ENCODE measurements at regions not wholly inside any gene's neighbourhood (a gene's known extent, or its start where the extent isn't known, plus 50 kb on each side); places are given as distances from the start of the nearest gene placed in this dataset.
"Not testable (repeated sequence)": the region's sequence is repeated elsewhere in the genome, so short reads cannot be mapped to it uniquely, and the experiment has no call there.

DNA sequence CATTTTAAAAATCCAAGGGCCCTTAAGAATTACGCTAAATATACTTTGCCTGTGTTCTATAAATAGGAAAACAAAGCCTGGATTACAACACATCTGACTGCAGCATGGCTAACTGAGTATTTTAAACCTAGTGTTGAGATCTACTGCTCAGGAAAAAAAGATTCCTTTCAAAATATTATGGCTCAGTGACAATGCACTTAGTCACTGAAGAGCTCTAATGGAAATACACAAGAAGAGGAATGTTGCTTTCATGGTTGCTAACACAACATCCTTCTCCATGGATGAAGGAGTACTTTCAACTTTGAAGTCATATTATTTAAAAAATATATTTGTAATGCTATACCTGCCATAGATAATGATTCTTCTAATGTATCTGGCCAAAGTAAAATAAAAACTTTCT lies 248.3 kb upstream of the NEGR1 start:
- DNase-seq (ENCODE audit: low spot score) = no peak

DNA sequence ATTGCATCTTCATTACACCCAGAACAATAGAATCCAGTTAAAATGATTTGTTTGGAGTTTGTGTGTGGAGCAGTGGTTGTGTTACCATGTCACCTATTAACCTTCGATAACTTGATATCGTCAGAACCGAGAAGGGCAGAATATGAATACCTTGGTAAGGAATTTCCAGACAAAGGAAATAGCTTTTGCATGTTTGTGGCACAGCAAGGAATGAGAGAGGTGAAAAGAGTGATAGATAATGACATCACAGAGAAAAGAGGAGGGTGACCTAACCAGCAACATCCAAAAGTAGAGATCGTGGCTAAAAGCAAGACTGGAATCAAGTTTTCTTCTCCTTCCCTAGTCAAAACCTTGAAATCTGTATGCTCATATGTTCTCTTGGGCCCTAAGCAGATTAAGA lies 244.6 kb upstream of the NEGR1 start:
- DNase-seq (ENCODE audit: low spot score) = no peak

DNA sequence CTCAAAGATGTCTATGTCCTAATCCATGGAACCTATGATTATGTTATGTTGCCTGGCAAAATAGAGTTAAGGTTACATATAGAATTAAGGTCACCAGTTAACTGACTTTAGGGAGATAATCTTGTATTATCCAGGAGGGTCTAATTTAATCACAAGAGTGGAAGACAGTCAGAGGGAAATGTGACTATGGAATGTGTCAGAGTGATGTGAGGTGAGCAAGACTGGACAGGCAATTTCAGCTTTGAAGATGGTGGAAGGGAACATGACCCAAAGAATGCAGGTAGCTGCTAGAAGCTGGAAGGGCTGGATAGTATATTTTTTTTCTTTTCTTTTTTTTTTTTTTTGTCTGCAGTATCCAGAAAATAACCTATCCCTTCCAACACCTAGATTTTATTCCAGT lies 241.7 kb upstream of the NEGR1 start:
- DNase-seq (ENCODE audit: low spot score) = no peak

DNA sequence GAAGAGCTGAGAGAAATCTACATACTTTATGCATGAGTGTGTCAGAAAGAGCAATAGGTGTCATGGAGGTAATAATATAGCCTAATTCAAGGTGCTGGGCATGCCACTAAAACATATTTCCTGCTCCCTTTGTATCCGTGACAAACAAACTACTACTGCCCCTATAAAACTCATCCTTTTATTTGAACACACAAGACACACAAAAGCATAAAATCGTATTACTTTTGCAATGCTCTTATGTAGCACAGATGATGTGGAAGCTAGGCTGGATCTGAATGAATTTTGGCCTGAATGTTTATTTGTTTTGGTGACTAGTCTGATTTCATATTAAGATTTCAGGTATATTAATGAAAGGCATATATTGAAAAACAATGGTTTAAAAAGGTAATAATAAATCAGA lies 239.3 kb upstream of the NEGR1 start:
- no peak for DNase-seq (ENCODE audit: low spot score)

DNA sequence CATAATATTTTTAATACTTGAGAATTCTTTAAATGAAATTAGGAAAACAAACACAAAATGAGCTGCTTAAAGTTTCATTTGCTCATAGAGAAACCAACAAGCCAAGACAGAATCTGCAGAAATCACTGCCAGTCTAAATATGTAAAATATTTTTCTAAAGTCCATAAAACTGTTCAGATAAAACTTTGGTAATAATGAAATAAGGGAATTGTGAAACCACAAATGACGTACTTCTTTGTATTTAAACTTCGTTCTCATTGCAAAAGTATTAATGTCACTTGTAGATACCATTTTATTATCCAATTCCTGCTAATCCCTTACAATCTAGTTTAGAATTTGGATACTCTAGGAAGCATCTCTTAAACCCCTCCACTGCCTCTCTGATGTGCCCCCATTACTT lies 234.5 kb upstream of the NEGR1 start:
- DNase-seq (ENCODE audit: low spot score) = no peak

GRCh38 chr1:72516264-72516663 lies 233.9 kb upstream of the NEGR1 start:
- no peak for DNase-seq (ENCODE audit: low spot score)

- DNase-seq (ENCODE audit: low spot score) = no peak
These were observed 216.0 kb upstream of the NEGR1 start for GRCh38 chr1:72498371-72498770.

- no peak for DNase-seq (ENCODE audit: low spot score)
These were observed 207.5 kb upstream of the NEGR1 start for GRCh38 chr1:72489801-72490200.

DNA sequence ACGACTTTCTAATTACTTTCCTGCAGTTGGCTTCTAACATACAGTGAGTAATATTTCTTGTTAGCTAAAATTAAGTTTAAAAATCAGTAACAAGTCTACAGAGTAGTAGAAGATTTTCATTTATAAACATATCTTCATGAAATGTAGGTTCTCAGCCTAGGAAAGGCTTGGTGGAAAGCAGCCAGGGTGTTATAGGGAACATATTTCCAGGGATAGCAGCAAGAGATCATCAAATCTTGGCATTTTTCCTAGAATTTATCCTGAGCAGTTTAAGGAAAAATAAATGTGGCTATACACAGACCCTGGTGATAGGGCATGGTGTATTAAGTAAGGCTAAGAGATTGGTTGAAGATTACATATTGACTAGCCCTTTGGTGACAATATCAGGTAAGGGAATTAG lies 203.5 kb upstream of the NEGR1 start:
- no peak for DNase-seq (ENCODE audit: low spot score)

DNA sequence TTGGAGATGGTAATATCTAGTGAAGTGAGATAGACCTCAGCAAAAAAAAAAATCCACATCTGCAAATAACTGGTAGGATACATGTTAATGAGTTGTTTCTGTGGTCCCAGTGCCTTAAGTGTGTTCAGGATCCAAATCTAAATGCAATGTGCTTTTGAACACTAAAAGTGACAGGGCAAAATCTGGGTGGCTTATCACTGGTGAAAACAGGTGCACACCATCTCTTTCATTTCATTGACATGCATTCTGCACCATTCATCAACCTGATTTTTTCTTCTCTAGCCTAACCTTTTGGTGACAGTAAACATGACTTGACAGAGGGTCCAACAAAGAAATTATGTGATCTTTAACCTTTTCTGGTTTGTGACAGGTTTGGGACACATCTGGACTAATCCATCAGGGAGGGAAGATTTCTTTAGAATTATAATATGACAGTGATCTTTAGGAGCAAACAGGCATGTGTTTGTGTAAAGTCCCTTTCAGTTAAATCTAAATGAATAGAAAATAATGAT lies 201.6 kb upstream of the NEGR1 start:
- DNase-seq (ENCODE audit: low spot score) = no peak

DNA sequence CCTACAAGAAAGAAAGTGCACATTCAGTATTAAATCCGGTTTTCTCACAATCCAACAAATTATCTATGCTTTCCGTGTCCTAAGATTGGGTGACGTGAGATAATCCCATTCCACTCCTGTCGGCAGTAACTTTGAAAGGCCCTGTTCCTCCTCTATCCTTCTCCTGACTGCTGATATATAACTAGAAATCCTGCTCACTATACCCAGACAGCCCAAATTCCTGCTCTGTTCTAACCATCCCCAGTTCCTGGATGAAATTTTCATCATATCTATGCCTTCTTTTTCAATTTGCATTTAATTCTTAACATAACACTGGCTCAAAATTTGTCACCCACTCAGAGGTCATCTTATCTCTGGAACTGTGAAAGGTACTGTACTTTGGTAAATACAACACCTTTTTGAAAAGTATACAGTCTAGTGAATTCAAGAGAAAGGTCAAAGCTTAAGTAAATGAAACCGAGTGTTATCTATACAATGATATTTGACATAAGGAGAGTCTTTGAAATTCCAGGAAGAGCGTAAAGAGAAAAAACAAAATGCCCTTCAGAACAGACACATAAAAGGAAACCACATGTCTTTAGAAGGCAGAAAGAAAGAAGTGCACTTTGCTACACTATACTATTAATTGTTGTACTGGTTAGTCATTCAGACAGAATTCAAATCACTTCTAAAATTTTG lies 200.5 kb upstream of the NEGR1 start:
- DNase-seq (ENCODE audit: low spot score) = no peak

DNA sequence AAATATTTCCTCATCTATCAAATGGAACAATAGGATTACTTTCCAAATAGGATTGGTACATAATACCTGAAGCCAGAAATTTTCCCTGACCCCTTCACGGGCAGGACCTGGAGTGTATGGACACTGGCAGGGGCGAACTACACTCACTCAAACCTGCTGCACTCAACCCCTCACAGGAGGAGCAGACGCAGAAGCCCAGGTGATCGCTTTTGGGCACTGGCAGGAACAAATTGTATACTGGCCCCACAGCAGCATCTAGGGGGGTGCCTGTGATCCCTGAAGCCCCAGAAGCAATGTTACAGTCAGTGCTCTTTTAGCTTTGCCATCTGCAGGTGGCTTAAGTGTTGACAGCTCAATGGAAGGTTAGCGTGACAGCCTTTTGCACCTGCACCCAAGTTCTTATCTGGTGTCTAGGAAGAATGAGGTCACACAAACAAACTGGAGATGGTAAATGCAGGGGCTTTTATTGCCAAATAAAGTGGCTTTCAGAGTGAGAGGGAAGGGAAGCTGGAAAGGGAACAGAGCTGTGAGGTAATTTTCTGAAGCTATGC lies 199.2 kb upstream of the NEGR1 start:
- no peak for DNase-seq (ENCODE audit: low spot score)

DNA sequence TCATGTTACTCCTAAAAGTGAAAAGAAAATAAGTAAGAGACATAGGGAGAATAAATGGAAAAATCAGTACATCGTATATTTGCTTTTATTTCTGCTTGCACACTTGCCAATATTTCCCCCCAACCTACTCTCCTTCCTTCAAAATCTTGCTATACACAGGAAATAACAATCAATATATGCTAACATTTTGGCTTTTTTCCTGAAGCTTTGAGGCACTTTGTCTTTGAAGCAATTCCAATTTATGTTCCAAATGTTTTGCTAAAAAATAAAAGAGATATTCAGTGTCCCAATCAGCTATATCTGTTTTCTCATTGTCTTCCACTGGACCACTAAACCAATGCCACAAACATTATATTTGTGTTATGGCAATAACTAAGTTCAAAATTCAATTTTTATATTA lies 184.0 kb upstream of the NEGR1 start:
- no peak for DNase-seq (ENCODE audit: low spot score)

DNA sequence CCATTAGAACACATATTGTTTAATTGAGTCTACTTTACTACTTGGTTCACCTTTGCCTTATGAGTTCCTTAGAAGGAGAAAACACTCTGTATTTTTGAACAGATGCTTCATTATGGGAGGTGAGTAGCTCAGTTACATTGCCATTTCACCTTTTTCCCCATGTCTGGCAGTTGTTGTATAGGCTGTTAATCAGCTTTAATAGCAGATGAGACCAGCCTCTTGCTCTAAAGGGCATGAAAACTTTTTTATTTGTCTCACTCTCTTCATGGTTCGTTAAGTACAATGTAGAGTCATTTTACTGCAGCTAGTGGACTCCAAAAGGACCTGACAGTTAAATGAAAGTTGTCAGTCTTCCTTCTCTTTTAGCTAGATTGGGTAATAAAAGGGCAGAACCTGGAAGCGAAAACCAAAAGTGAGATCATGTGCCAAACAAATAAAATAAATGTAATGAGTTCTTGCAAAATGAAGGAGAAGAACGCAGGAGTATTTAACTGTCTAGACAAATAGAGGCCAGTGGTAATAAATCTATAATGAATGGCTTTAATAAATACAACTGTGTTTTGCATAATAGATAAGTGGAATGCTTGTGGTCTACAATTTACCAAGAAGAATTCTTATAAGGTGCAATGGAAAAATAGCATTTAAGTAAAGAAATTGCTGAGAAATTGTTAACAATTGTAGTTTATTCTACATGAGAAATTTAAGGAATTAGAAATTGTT lies 180.0 kb upstream of the NEGR1 start:
- no peak for DNase-seq (ENCODE audit: low spot score)

DNA sequence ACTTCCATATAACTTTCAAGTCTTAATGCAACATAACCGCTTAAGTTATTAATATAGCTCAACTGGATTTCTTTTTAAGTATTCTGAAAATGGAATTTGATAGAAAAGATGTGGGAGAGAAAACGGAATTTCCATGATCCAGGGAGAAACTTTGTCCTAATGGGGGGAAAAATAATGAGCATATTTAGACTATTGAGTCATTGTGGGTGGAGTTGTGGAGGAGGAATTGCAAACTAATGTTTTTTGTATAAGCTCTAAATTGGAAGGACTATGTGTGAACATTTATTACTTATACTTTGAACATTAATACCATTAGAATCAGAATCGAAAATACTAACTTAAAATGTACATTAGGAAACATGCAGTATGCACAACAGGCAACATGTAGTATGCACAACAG lies 159.9 kb upstream of the NEGR1 start:
- DNase-seq (ENCODE audit: low spot score) = no peak

DNA sequence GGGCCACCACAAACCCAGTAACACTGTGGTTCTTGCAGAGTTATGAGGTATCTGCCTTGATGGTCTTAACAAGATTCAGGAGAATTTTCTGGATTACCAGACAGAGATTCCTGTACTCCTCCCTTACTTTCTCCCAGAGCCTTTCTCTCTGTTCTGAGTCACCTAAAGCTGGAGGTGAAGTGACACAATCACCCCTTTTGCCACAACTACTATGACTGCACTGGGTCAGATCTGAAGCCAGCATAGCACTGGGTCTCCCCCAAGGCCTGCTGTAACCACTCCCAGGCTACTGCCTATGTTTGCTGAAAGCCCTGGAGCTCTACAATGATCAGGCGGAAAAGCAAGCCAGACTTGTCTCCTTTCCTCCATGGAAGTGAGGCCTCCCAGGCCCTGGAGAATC lies 156.7 kb upstream of the NEGR1 start:
- no peak for DNase-seq (ENCODE audit: low spot score)

- DNase-seq (ENCODE audit: low spot score) = no peak
These were observed 155.9 kb upstream of the NEGR1 start for GRCh38 chr1:72438270-72438669.

GRCh38 chr1:72435025-72435424 lies 152.7 kb upstream of the NEGR1 start:
- no peak for DNase-seq (ENCODE audit: low spot score)

DNA sequence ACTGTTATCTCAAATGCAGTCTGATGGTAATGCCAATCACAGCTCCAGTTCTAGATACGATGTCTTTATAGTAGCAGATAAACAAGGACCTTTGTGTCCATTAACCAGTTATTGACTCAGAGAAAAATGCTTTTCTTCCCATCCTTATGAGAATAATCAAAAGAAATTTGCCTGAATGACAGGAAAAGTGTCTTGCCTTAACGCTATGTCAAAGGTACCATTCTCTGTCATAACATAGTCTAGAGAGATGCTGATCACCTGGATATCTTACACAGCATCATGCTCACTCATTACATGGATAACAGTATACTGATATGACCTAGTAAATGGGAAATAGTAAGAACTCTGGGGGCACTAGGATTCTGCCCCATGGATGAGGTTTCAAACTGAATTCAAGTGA lies 151.7 kb upstream of the NEGR1 start:
- no peak for DNase-seq (ENCODE audit: low spot score)

DNA sequence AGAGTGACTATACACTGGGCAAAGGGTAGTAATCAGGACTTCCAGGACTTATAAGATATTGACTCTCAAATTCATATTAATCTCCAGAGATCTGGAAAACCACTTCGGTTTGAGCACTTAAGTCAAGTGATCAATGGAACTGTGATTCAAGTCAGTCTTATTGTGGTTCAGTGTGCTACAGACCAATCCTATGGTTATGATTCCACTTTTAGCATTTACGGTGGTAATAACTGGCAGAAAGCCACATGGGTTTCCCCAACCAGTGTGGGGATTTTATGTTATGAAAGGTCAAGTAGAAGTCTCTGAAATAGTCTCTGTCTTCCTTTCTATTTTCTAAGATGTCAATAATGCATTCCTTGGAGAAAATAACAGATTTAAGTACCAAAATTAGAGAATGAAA lies 151.3 kb upstream of the NEGR1 start:
- no peak for DNase-seq (ENCODE audit: low spot score)

DNA sequence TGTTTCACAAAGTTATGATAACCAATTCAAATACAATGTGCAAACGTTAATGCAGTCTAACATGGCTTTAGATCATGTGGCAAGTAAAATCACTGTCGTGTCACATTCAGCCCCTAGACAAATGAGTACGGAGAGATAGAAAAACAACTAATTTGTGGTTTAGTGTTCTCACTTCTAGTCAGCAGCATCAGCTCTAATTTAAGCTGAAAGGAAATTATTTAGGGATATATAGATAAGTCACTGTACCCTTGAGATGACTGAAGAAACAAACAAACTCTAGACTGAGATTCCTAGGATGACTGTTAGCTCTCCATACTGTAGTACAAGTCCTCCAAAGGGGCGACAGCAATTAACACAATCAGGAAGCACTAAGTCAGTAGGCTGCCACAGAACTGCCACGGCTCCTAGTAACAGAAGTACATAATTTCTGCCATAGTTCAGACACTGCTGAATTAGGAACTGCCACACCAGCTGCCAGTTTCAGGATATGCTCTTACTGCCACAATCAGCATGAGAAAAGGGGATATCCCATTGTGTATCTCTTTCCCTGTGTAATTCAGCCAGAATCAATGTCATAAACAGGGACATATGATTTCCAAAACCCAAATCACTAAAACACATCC lies 150.4 kb upstream of the NEGR1 start:
- DNase-seq (ENCODE audit: low spot score) = no peak

DNA sequence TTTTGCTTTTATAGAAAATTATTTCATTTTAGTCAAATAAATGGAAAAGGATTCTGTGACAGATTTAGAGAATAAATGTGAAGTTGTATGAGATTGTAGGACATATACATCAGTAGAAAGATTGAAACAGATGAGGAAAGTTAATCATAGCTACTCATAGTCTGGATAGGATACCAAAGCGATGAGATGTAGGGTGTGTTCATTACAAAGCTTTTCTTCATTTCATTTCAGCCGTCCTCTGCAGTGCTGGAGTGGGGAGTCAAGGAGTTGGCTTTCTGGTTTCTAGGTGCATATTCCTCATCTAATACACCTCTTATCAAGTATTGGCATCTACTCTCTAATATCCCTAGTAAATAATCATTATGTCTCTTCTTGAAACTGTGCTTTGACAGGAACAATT lies 149.5 kb upstream of the NEGR1 start:
- DNase-seq (ENCODE audit: low spot score) = no peak

DNA sequence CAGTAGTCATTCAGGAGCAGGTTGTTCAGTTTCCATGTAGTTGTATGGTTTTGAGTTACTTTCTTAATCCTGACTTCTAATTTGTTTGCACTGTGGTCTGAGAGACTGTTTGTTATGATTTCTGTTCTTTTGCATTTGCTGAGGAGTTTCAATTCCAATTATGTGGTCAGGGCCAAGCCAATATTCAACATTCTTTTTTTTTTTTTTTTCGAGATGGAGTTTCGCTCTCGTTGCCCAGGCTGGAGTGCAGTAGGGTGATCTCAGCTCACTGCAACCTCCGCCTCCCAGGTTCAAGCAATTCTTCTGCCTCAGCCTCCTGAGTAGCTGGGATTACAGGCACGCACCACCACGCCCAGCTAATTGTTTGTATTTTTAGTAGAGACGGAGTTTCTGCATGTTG lies 145.9 kb upstream of the NEGR1 start:
- DNase-seq (ENCODE audit: low spot score) = not testable (repeated sequence)
